ENCODE measurements at regions not wholly inside any gene's neighbourhood (a gene's known extent, or its start where the extent isn't known, plus 50 kb on each side); places are given as distances from the start of the nearest gene placed in this dataset.

- no peak for DNase-seq (ENCODE audit: low read depth)
Observed at GRCh38 chr13:99123101-99124045, 77.3 kb upstream of the UBAC2 start.

GRCh38 chr13:99124046-99124400 is 76.6 kb upstream of the UBAC2 start:
- DNase-seq (ENCODE audit: low read depth): no peak

- DNase-seq (ENCODE audit: low read depth): no peak
Observed at GRCh38 chr13:99124794-99125316, 75.8 kb upstream of the UBAC2 start.

- DNase-seq (ENCODE audit: low read depth): no peak
Observed at GRCh38 chr13:99125326-99125915, 75.2 kb upstream of the UBAC2 start.

GRCh38 chr13:99126821-99127220 is 73.8 kb upstream of the UBAC2 start:
- DNase-seq (ENCODE audit: low read depth): no peak

GRCh38 chr13:99129050-99129449 is 71.6 kb upstream of the UBAC2 start:
- no peak for DNase-seq (ENCODE audit: low read depth)

GRCh38 chr13:99129951-99130350 is 70.7 kb upstream of the UBAC2 start:
- no peak for DNase-seq (ENCODE audit: low read depth)

- no peak for DNase-seq (ENCODE audit: low read depth)
Observed at GRCh38 chr13:99131410-99131809, 69.2 kb upstream of the UBAC2 start.

- DNase-seq (ENCODE audit: low read depth): no peak
Observed at GRCh38 chr13:99132295-99132835, 68.3 kb upstream of the UBAC2 start.

GRCh38 chr13:99133230-99133629 is 67.4 kb upstream of the UBAC2 start:
- DNase-seq (ENCODE audit: low read depth): no peak

GRCh38 chr13:99133848-99134247 is 66.8 kb upstream of the UBAC2 start:
- no peak for DNase-seq (ENCODE audit: low read depth)

GRCh38 chr13:99135591-99135990 is 65.1 kb upstream of the UBAC2 start:
- no peak for DNase-seq (ENCODE audit: low read depth)

GRCh38 chr13:99136427-99136954 is 64.2 kb upstream of the UBAC2 start:
- no peak for DNase-seq (ENCODE audit: low read depth)

- DNase-seq (ENCODE audit: low read depth): no peak
Observed at GRCh38 chr13:99140831-99141230, 59.8 kb upstream of the UBAC2 start.

GRCh38 chr13:99143904-99144303 is 56.8 kb upstream of the UBAC2 start:
- no peak for DNase-seq (ENCODE audit: low read depth)

- no peak for DNase-seq (ENCODE audit: low read depth)
Observed at GRCh38 chr13:99144306-99144705, 56.3 kb upstream of the UBAC2 start.

GRCh38 chr13:99145461-99145860 is 55.2 kb upstream of the UBAC2 start:
- no peak for DNase-seq (ENCODE audit: low read depth)

- no peak for DNase-seq (ENCODE audit: low read depth)
Observed at GRCh38 chr13:99150575-99151361, 49.9 kb upstream of the UBAC2 start.
